ENCODE measurements at regions not wholly inside any gene's neighbourhood (a gene's known extent, or its start where the extent isn't known, plus 50 kb on each side); places are given as distances from the start of the nearest gene placed in this dataset.

GRCh38 chr7:109735881-109736280 lies 1166.2 kb downstream of the DNAJB9 start:
- H3K4me3 Mint-ChIP-seq: no peak overlapping the region
- no peaks in the 10 kb centered on the region for H3K27me3 Mint-ChIP-seq
- CTCF ChIA-PET: no interaction called here
- DNase-seq: no peak
- no peaks in the 10 kb centered on the region for H3K36me3 Mint-ChIP-seq
- H3K9me3 Mint-ChIP-seq: peaks cover 2% of the 10 kb centered on the region
- no peaks in the 10 kb centered on the region for H3K4me1 Mint-ChIP-seq
- H3K27ac Mint-ChIP-seq: no peak overlapping the region

- Mint-ChIP-seq H3K27me3 (no peaks in the 10 kb centered on the region), H3K9me3 (no peaks in the 10 kb centered on the region), H3K4me3 (no peak overlapping the region), H3K27ac (no peak overlapping the region), H3K36me3 (no peaks in the 10 kb centered on the region), H3K4me1 (no peaks in the 10 kb centered on the region)
- no peak for DNase-seq
- CTCF ChIA-PET: no interaction called here
Observed at GRCh38 chr7:109745677-109746410, 1176.2 kb downstream of the DNAJB9 start.

GRCh38 chr7:109751241-109751640 lies 1181.6 kb downstream of the DNAJB9 start:
- Mint-ChIP-seq H3K27ac (no peak overlapping the region), H3K36me3 (no peaks in the 10 kb centered on the region), H3K9me3 (peaks cover 3% of the 10 kb centered on the region), H3K4me1 (no peaks in the 10 kb centered on the region), H3K27me3 (no peaks in the 10 kb centered on the region), H3K4me3 (no peak overlapping the region)
- no peak for DNase-seq
- CTCF ChIA-PET: no interaction called here

DNA sequence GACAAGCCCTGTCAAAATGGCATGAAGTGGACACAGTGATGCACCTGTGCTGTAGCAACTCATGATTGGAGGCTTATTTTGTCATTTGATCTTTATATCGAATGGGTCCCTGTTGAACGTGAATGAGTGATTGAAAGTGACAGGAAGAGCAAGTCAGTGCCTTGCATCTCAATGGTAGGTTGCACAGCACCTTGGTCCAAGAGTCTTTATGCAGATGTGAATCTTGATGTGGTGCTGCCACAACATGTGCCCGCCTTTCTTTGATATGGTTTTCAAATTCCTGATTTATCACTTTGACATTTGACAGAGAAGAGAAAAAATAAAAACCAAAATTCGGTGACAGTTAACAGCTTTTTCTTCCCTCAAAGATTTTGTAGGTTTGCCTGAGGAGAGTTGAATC lies 1182.4 kb downstream of the DNAJB9 start:
- Mint-ChIP-seq H3K4me1 (no peaks in the 10 kb centered on the region), H3K4me3 (no peak overlapping the region), H3K9me3 (peaks cover 3% of the 10 kb centered on the region), H3K27ac (no peak overlapping the region), H3K27me3 (no peaks in the 10 kb centered on the region), H3K36me3 (no peaks in the 10 kb centered on the region)
- no peak for DNase-seq
- CTCF ChIA-PET: no interaction called here

- CTCF ChIA-PET: interaction anchor here (0.5 kb wide), 1 partner anchor 196 kb away, joined by 3 read pairs; no protein-coding TSS in a partner anchor
- Mint-ChIP-seq H3K36me3 (no peaks in the 10 kb centered on the region), H3K27ac (no peak overlapping the region), H3K9me3 (peaks cover 5% of the 10 kb centered on the region), H3K4me1 (no peaks in the 10 kb centered on the region), H3K27me3 (no peaks in the 10 kb centered on the region), H3K4me3 (no peak overlapping the region)
- DNase-seq: no peak
Observed at GRCh38 chr7:109757713-109758112, 1188.0 kb downstream of the DNAJB9 start.

- Mint-ChIP-seq H3K27me3 (no peaks in the 10 kb centered on the region), H3K27ac (no peak overlapping the region), H3K4me3 (no peak overlapping the region), H3K4me1 (no peaks in the 10 kb centered on the region), H3K9me3 (peaks cover 5% of the 10 kb centered on the region), H3K36me3 (no peaks in the 10 kb centered on the region)
- no peak for DNase-seq
- CTCF ChIA-PET: no interaction called here
Observed at GRCh38 chr7:109763611-109764010, 1193.9 kb downstream of the DNAJB9 start.

- H3K36me3 Mint-ChIP-seq: no peaks in the 10 kb centered on the region
- H3K4me1 Mint-ChIP-seq: no peaks in the 10 kb centered on the region
- CTCF ChIA-PET: no interaction called here
- DNase-seq: no peak
- no peaks in the 10 kb centered on the region for H3K9me3 Mint-ChIP-seq
- no peaks in the 10 kb centered on the region for H3K27me3 Mint-ChIP-seq
- H3K4me3 Mint-ChIP-seq: no peak overlapping the region
- no peak overlapping the region for H3K27ac Mint-ChIP-seq
Observed at GRCh38 chr7:109772161-109772560, 1202.5 kb downstream of the DNAJB9 start.

GRCh38 chr7:109782806-109783205 lies 1213.1 kb downstream of the DNAJB9 start:
- peaks cover 2% of the 10 kb centered on the region for H3K9me3 Mint-ChIP-seq
- H3K4me3 Mint-ChIP-seq: no peak overlapping the region
- no peaks in the 10 kb centered on the region for H3K36me3 Mint-ChIP-seq
- H3K4me1 Mint-ChIP-seq: no peaks in the 10 kb centered on the region
- H3K27ac Mint-ChIP-seq: no peak overlapping the region
- H3K27me3 Mint-ChIP-seq: no peaks in the 10 kb centered on the region
- CTCF ChIA-PET: no interaction called here
- DNase-seq: no peak

DNA sequence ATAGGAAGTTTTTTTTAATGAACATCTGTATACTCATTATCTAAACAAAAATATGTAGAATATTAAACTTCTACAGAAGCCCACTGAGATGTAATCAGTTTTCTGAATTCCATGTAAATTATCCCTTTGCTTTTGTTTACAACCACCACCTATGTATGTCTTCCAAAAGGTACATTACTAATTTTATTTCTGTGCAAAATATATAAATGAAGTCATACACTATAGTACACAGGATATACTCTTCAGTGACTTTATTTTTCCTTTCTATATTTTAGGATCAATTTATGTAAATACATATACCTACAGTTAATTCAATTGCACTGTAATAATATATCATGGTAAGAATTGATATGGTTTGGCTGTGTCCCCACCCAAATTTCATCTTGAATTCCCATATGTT lies 1236.9 kb downstream of the DNAJB9 start:
- peaks cover 4% of the 10 kb centered on the region for H3K9me3 Mint-ChIP-seq
- H3K4me1 Mint-ChIP-seq: no peaks in the 10 kb centered on the region
- CTCF ChIA-PET: no interaction called here
- no peak overlapping the region for H3K27ac Mint-ChIP-seq
- H3K4me3 Mint-ChIP-seq: no peak overlapping the region
- DNase-seq: no peak
- H3K27me3 Mint-ChIP-seq: no peaks in the 10 kb centered on the region
- no peaks in the 10 kb centered on the region for H3K36me3 Mint-ChIP-seq

- Mint-ChIP-seq H3K36me3 (no peaks in the 10 kb centered on the region), H3K27me3 (no peaks in the 10 kb centered on the region), H3K9me3 (peaks cover 4% of the 10 kb centered on the region), H3K4me3 (no peak overlapping the region), H3K27ac (no peak overlapping the region), H3K4me1 (no peaks in the 10 kb centered on the region)
- no peak for DNase-seq
- CTCF ChIA-PET: no interaction called here
Observed at GRCh38 chr7:109821156-109821555, 1251.5 kb downstream of the DNAJB9 start.

GRCh38 chr7:109834851-109835250 lies 1256.1 kb upstream of the LRRN3 start:
- Mint-ChIP-seq H3K27ac (no peak overlapping the region), H3K27me3 (no peaks in the 10 kb centered on the region)
- CTCF ChIA-PET: no interaction called here

DNA sequence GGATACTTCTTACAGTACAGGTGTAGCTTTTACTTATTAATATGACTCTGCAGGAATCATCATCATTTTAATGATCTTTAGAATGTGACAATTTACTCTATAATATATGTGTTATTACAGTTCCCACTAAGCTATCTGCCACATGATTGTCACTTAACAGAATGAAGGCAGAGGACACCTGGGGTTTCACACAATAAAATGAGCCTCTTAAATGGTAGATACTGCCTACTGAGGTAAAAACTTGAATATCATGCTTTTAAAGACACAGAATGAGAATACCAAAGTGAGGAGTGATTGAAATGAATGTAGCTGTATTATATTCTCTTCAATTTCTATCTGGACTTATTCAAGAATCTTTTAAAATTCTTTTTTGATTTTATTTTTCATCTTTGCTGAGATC lies 1255.3 kb upstream of the LRRN3 start:
- H3K36me3 Mint-ChIP-seq: no peaks in the 10 kb centered on the region
- no peak for DNase-seq
- no peaks in the 10 kb centered on the region for H3K9me3 Mint-ChIP-seq
- H3K4me3 Mint-ChIP-seq: no peak overlapping the region
- H3K27ac Mint-ChIP-seq: no peak overlapping the region
- no peaks in the 10 kb centered on the region for H3K27me3 Mint-ChIP-seq
- CTCF ChIA-PET: no interaction called here
- H3K4me1 Mint-ChIP-seq: no peaks in the 10 kb centered on the region

More at GRCh38 chr7:109834851-109835250, 1256.1 kb upstream of the LRRN3 start:
- DNase-seq: no peak
- H3K9me3 Mint-ChIP-seq: no peaks in the 10 kb centered on the region
- H3K4me1 Mint-ChIP-seq: no peaks in the 10 kb centered on the region
- H3K36me3 Mint-ChIP-seq: no peaks in the 10 kb centered on the region
- no peak overlapping the region for H3K4me3 Mint-ChIP-seq

- Mint-ChIP-seq H3K9me3 (no peaks in the 10 kb centered on the region), H3K27ac (no peak overlapping the region), H3K4me3 (no peak overlapping the region), H3K4me1 (no peaks in the 10 kb centered on the region), H3K27me3 (no peaks in the 10 kb centered on the region), H3K36me3 (no peaks in the 10 kb centered on the region)
- no peak for DNase-seq
- CTCF ChIA-PET: no interaction called here
Observed at GRCh38 chr7:109836016-109836415, 1254.9 kb upstream of the LRRN3 start.

GRCh38 chr7:109842386-109842785 lies 1248.5 kb upstream of the LRRN3 start:
- DNase-seq: no peak
- Mint-ChIP-seq H3K27ac (no peak overlapping the region), H3K4me3 (no peak overlapping the region), H3K4me1 (no peaks in the 10 kb centered on the region), H3K9me3 (no peaks in the 10 kb centered on the region), H3K36me3 (no peaks in the 10 kb centered on the region), H3K27me3 (no peaks in the 10 kb centered on the region)
- CTCF ChIA-PET: no interaction called here

- no peaks in the 10 kb centered on the region for H3K36me3 Mint-ChIP-seq
- H3K9me3 Mint-ChIP-seq: no peaks in the 10 kb centered on the region
- no peak overlapping the region for H3K27ac Mint-ChIP-seq
- CTCF ChIA-PET: interaction anchor here (1.0 to 1.1 kb wide), 2 partner anchors 324 to 1255 kb away, joined by 3 read pairs; no protein-coding TSS in a partner anchor
- no peaks in the 10 kb centered on the region for H3K27me3 Mint-ChIP-seq
- DNase-seq: no peak
- no peaks in the 10 kb centered on the region for H3K4me1 Mint-ChIP-seq
- no peak overlapping the region for H3K4me3 Mint-ChIP-seq
Observed at GRCh38 chr7:109844362-109844761, 1246.6 kb upstream of the LRRN3 start.

DNA sequence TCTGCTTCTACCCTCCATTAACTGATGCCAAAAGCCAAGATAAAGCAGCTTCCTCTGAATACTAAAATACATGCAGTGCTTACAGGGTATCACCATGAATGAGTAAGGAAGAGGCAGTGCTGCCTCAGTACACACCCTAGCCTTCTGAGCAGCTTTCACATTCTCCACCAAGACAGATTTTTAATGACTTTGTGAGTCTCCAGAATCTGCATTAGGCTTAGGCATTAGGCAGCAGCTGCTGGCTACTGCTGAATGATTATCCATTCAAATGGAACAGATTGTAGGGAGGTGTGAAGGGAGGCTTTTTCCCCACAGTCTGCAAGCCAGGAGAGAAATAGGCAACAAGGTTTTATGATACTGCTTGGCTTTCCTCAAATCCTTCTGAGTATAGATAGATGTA lies 1226.7 kb upstream of the LRRN3 start:
- Mint-ChIP-seq H3K4me3 (no peak overlapping the region), H3K9me3 (no peaks in the 10 kb centered on the region)

More for the DNA sequence above, 1226.7 kb upstream of the LRRN3 start:
- no peak for DNase-seq
- CTCF ChIA-PET: no interaction called here
- H3K27ac Mint-ChIP-seq: no peak overlapping the region
- H3K4me1 Mint-ChIP-seq: no peaks in the 10 kb centered on the region
- no peaks in the 10 kb centered on the region for H3K27me3 Mint-ChIP-seq
- H3K36me3 Mint-ChIP-seq: no peaks in the 10 kb centered on the region

Measured in activated naive CD4-positive, alpha-beta T cell treated with anti-CD3 and anti-CD28 coated beads, Interleukin-2, amount 10 ng/mL, durations not matched to agents 7 days and 5 days (primary cell).